Thoracic aorta (tissue), 2 donors: ENCODE measurements at regions not wholly inside any gene's neighbourhood (a gene's known extent, or its start where the extent isn't known, plus 50 kb on each side); places are given as distances from the start of the nearest gene placed in this dataset.

Experiments used
- ATAC-seq: fragments of 150-250 bp; one replicate; pipeline ENCODE4 v1.8.0; 2017; ENCODE audit warnings: low read depth; ENCODE audit not compliant: insufficient number of reproducible peaks, low FRiP score
- DNase-seq: peaks from one replicate; pipeline ENCODE4 v3.0.0-alpha.2; 2020; ENCODE audit warnings: low spot score
- H3K27ac ChIP-seq, 2 donors: fragments of 200-600 bp; sonication (generic); 1 replicate in 1 of 2; 2 replicates in 1 of 2; pipeline ENCODE4 v1.5.1; 2016; ENCODE audit warnings: mild to moderate bottlenecking in 2 of 2, moderate library complexity in 2 of 2
- H3K27me3 ChIP-seq: fragments of 200-600 bp; sonication (generic); replicated peaks from 2 replicates; pipeline ENCODE4 v1.6.0; 2016; ENCODE audit warnings: mild to moderate bottlenecking; ENCODE audit not compliant: insufficient read depth
- H3K36me3 ChIP-seq: fragments of 200-600 bp; sonication (generic); one replicate; pipeline ENCODE4 v1.5.1; 2016
- H3K4me1 ChIP-seq, 2 donors: fragments of 200-600 bp; sonication (generic); 1 replicate in 1 of 2; 2 replicates in 1 of 2; pipeline versions ENCODE4 v1.5.1 to v1.6.0; 2016; ENCODE audit warnings: low read depth in 2 of 2, mild to moderate bottlenecking in 1 of 2; ENCODE audit not compliant: control insufficient read depth in 1 of 2
- H3K4me3 ChIP-seq: fragments of 200-600 bp; sonication (generic); 2 replicates; pipeline ENCODE4 v1.5.1; 2016; ENCODE audit warnings: mild to moderate bottlenecking
- H3K9me3 ChIP-seq: fragments of 200-600 bp; sonication (generic); 2 replicates; pipeline ENCODE4 v1.5.1; 2016
- CTCF ChIP-seq: fragments of 200-600 bp; sonication (generic); IDR thresholded peaks from one replicate; pipeline ENCODE4 v1.5.1; 2019; ENCODE audit warnings: antibody characterized with exemption

DNA sequence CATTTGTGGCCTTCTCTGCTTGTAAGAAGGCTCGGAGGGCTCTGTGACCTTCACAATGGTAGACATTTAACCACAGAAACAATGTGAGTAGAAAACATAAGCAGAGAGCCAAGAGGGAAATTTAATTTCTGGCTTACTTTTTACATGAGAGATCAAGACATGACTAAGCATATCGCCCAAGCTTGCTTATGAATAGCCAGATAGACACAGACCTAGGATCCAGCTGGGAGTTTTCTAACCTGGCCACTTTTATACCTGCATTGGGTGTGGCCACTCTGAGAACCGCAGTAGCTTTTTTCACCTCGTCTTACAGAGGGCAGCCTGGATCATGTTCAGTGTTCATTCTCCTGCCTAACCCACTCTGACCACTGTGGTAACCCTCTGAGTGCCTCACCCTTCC, 244.9 kb upstream of the KCNN2 start:
- no peak for TF ChIP-seq CTCF
- Histone ChIP-seq H3K4me3 (no peak overlapping the region), H3K9me3 (no peaks in the 10 kb centered on the region), H3K27ac (no peak overlapping the region), H3K36me3 (no peaks in the 10 kb centered on the region), H3K27me3 (no peaks in the 10 kb centered on the region), H3K4me1 (no peaks in the 10 kb centered on the region)
- ATAC-seq: no peak
- no peak for DNase-seq

DNA sequence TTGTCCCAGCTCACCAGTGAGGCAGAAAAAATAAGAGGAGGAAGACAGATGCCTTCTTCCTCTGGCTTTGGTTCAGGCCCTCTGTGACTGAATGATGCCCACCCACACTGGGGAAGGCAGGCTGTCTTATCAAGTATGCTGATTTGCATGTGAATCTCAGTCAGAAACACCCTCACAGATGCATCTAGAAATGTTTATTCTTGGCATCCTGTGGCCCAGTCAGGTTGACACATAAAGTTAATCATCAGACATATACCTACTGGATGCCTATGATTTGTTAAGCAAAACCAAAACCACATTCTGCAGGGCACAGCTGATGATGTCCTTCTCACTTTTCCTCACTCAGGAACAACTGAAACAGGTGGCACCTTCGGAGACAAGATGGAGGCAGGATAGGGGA, 243.4 kb upstream of the KCNN2 start:
- DNase-seq (no peak), ATAC-seq (no peak)
- Histone ChIP-seq H3K27me3 (no peaks in the 10 kb centered on the region), H3K36me3 (no peaks in the 10 kb centered on the region), H3K4me3 (no peak overlapping the region), H3K27ac (no peak overlapping the region), H3K4me1 (no peaks in the 10 kb centered on the region), H3K9me3 (no peaks in the 10 kb centered on the region)
- no peak for TF ChIP-seq CTCF

DNA sequence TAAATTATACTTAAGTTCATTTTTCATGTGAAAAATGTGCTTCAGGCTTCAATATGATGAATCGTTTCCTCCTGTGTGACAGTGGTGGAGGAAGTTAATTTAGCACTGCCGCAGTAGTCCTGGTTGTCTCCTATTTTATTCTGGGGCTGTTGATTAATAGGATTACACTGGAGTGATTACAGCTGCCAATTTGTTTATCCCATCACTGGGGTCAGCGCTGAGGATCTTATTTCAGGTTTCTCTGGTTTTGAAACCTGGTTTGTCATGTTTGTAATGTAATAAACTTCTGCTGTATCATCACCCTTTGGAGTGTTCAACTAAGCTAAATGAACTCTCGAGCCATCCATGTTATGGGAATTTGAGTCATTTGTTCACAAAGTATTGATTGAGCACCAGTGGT, 241.7 kb upstream of the KCNN2 start:
- H3K36me3 ChIP-seq: no peaks in the 10 kb centered on the region
- DNase-seq (no peak), ATAC-seq (no peak)
- no peaks in the 10 kb centered on the region for H3K4me1 ChIP-seq
- no peaks in the 10 kb centered on the region for H3K9me3 ChIP-seq
- H3K27ac ChIP-seq: no peak overlapping the region
- H3K27me3 ChIP-seq: no peaks in the 10 kb centered on the region
- H3K4me3 ChIP-seq: no peak overlapping the region
- no peak for TF ChIP-seq CTCF

DNA sequence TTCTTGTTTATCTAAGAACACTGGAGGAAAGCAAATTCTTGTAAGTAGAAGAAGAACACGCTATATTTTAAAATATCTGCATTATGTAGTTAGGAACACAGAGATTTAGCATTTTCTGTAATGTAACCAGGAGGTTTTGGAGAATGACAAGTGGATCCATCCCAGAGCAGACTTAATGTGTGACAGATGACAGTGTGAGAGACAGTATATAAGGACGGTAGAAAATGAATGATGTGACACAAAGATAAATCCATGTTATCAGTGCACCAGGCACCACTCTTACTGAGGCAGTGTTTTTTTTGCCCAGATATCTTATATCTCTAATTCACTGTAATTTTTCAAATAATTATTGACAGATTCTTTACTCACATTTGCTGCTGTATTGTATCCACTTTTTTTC, 239.0 kb upstream of the KCNN2 start:
- DNase-seq: no peak

DNA sequence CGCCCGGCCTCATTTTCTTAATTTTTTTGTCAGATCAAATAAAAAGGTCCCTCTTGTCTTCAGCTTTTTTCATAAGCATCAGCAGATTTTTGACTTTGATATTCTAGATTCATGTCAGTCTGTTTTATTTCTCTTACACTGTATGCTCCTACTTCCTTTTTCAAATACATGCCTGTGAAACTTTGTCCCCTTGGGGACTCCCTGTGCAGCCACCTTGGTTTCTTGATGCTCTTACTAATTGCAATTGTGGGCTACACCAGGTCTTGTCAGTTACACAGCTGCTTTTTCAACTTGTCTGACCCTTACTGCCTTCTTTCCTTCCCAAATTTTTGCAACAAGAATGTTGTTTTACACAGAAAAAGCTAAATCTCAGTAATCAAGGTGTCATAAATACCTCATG, 238.2 kb upstream of the KCNN2 start:
- no peaks in the 10 kb centered on the region for H3K36me3 ChIP-seq
- no peaks in the 10 kb centered on the region for H3K4me1 ChIP-seq
- no peak overlapping the region for H3K4me3 ChIP-seq
- no peak for DNase-seq
- H3K9me3 ChIP-seq: no peaks in the 10 kb centered on the region
- H3K27me3 ChIP-seq: no peaks in the 10 kb centered on the region
- no peak overlapping the region for H3K27ac ChIP-seq
- no peak for TF ChIP-seq CTCF
- ATAC-seq: no peak

More for the DNA sequence above, 239.0 kb upstream of the KCNN2 start:
- Histone ChIP-seq H3K27me3 (no peaks in the 10 kb centered on the region), H3K4me3 (no peak overlapping the region), H3K27ac (no peak overlapping the region), H3K36me3 (no peaks in the 10 kb centered on the region), H3K9me3 (no peaks in the 10 kb centered on the region), H3K4me1 (no peaks in the 10 kb centered on the region)
- ATAC-seq: no peak
- no peak for TF ChIP-seq CTCF
